Esophagus muscularis mucosa (tissue), 4 donors: ENCODE measurements at regions not wholly inside any gene's neighbourhood (a gene's known extent, or its start where the extent isn't known, plus 50 kb on each side); places are given as distances from the start of the nearest gene placed in this dataset.

Source experiments
- EP300 ChIP-seq: sonication (generic); formaldehyde crosslinking; IDR thresholded peaks from one replicate; pipeline ENCODE4 v1.6.1; 2017; ENCODE audit warnings: antibody characterized with exemption
- POLR2A ChIP-seq: fragments of 450-650 bp; IDR thresholded peaks from one replicate; pipeline ENCODE4 v1.6.1; 2017; ENCODE audit warnings: antibody characterized with exemption, moderate library complexity, mild to moderate bottlenecking, low read depth
- POLR2AphosphoS5 ChIP-seq, 2 donors: sonication (generic); formaldehyde crosslinking; IDR thresholded peaks; one replicate each; pipeline ENCODE4 v1.6.1; 2017; ENCODE audit warnings: antibody characterized with exemption in 2 of 2
- TF ChIP-seq, protein P1 (sequence below), 3 experiments: fragments of 200-600 bp in 2 of 3; fragments of 450-650 bp in 1 of 3; sonication (generic) in 2 of 3; IDR thresholded peaks; one replicate each; pipeline ENCODE4 v1.5.1; 2017 to 2019; ENCODE audit warnings: antibody characterized with exemption in 3 of 3, mild to moderate bottlenecking in 2 of 3, moderate library complexity in 1 of 3

DNA sequence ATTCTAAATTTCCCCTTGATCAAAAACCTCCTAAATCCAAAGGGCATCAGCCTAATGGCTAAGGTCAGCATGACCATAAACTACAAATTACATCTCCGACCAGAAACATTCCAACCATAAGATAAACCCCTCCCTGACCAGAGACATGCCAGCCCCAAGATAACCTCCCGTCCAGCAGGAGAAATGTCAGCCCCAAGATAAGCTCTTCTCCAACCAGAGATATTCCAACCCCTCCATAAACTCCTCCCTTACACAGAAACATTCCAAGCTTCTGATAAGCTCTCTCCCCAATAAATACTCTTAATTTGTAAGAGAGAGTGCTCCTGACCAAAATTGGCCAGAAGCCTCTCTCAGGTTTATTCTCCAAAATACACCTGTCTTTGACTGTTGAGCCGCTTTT, 274.0 kb downstream of the RNF152 start:
- TF ChIP-seq, protein P1, sequence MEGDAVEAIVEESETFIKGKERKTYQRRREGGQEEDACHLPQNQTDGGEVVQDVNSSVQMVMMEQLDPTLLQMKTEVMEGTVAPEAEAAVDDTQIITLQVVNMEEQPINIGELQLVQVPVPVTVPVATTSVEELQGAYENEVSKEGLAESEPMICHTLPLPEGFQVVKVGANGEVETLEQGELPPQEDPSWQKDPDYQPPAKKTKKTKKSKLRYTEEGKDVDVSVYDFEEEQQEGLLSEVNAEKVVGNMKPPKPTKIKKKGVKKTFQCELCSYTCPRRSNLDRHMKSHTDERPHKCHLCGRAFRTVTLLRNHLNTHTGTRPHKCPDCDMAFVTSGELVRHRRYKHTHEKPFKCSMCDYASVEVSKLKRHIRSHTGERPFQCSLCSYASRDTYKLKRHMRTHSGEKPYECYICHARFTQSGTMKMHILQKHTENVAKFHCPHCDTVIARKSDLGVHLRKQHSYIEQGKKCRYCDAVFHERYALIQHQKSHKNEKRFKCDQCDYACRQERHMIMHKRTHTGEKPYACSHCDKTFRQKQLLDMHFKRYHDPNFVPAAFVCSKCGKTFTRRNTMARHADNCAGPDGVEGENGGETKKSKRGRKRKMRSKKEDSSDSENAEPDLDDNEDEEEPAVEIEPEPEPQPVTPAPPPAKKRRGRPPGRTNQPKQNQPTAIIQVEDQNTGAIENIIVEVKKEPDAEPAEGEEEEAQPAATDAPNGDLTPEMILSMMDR (IDR thresholded peaks at IDR 0.05) = no peak
- TF ChIP-seq POLR2AphosphoS5 (IDR thresholded peaks at IDR 0.05) (no peak), POLR2A (no peak), EP300 (no peak)
